HEK293 (cell line): ENCODE measurements at regions not wholly inside any gene's neighbourhood (a gene's known extent, or its start where the extent isn't known, plus 50 kb on each side); places are given as distances from the start of the nearest gene placed in this dataset.

Experiments used
- ELK4 ChIP-seq: IDR thresholded peaks from 2 replicates; pipeline ENCODE4 v1.6.1; 2011; ENCODE audit warnings: mild to moderate bottlenecking, low read depth, low read length, borderline replicate concordance
- KLF16 ChIP-seq: fragments of 450-650 bp; formaldehyde crosslinking; IDR thresholded peaks from 2 replicates; pipeline ENCODE4 v1.5.1; 2017; ENCODE audit warnings: missing biosample characterization, missing genetic modification characterization
- SP7 ChIP-seq: fragments of 450-650 bp; formaldehyde crosslinking; IDR thresholded peaks from 2 replicates; pipeline ENCODE4 v1.5.1; 2016; ENCODE audit warnings: missing biosample characterization, missing genetic modification characterization
- YY1 ChIP-seq: fragments of 450-650 bp; formaldehyde crosslinking; IDR thresholded peaks from 2 replicates; pipeline ENCODE4 v1.5.1; 2018; ENCODE audit warnings: missing biosample characterization, missing genetic modification characterization
- ZBTB8A ChIP-seq: fragments of 450-650 bp; formaldehyde crosslinking; IDR thresholded peaks from 2 replicates; pipeline ENCODE4 v1.5.1; 2016; ENCODE audit warnings: missing biosample characterization, missing genetic modification characterization
- ZNF138 ChIP-seq: fragments of 450-650 bp; formaldehyde crosslinking; IDR thresholded peaks from 2 replicates; pipeline ENCODE4 v1.5.1; 2016; ENCODE audit warnings: missing biosample characterization, missing genetic modification characterization, borderline replicate concordance
- ZNF214 ChIP-seq: fragments of 450-650 bp; formaldehyde crosslinking; IDR thresholded peaks from 2 replicates; pipeline ENCODE4 v1.5.1; 2017; ENCODE audit warnings: missing biosample characterization, mild to moderate bottlenecking, missing genetic modification characterization, borderline replicate concordance
- ZNF26 ChIP-seq: fragments of 450-650 bp; formaldehyde crosslinking; IDR thresholded peaks from 2 replicates; pipeline ENCODE4 v1.5.1; 2016; ENCODE audit warnings: missing biosample characterization, missing genetic modification characterization
- TF ChIP-seq, protein P1 (sequence below): fragments of 450-650 bp; formaldehyde crosslinking; IDR thresholded peaks from 2 replicates; pipeline ENCODE4 v1.5.1; 2016; ENCODE audit warnings: missing biosample characterization, missing genetic modification characterization
- TF ChIP-seq, protein P2 (sequence below): fragments of 450-650 bp; IDR thresholded peaks from 2 replicates; pipeline ENCODE4 v1.5.1; 2018; ENCODE audit warnings: missing biosample characterization, mild to moderate bottlenecking, missing genetic modification characterization
- TF ChIP-seq, protein P3 (sequence below): fragments of 450-650 bp; formaldehyde crosslinking; IDR thresholded peaks from 2 replicates; pipeline ENCODE4 v1.5.1; 2016; ENCODE audit warnings: missing biosample characterization, missing genetic modification characterization
- TF ChIP-seq, protein P4 (sequence below): fragments of 450-650 bp; formaldehyde crosslinking; IDR thresholded peaks from 2 replicates; pipeline ENCODE4 v1.5.1; 2016; ENCODE audit warnings: missing biosample characterization, missing genetic modification characterization

GRCh38 chr21:28642891-28643290, 349.8 kb downstream of the LTN1 start:
- no peak for TF ChIP-seq ZNF26 (tag by site-specific recombination)
- TF ChIP-seq, protein P1, sequence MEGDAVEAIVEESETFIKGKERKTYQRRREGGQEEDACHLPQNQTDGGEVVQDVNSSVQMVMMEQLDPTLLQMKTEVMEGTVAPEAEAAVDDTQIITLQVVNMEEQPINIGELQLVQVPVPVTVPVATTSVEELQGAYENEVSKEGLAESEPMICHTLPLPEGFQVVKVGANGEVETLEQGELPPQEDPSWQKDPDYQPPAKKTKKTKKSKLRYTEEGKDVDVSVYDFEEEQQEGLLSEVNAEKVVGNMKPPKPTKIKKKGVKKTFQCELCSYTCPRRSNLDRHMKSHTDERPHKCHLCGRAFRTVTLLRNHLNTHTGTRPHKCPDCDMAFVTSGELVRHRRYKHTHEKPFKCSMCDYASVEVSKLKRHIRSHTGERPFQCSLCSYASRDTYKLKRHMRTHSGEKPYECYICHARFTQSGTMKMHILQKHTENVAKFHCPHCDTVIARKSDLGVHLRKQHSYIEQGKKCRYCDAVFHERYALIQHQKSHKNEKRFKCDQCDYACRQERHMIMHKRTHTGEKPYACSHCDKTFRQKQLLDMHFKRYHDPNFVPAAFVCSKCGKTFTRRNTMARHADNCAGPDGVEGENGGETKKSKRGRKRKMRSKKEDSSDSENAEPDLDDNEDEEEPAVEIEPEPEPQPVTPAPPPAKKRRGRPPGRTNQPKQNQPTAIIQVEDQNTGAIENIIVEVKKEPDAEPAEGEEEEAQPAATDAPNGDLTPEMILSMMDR = no peak
- TF ChIP-seq, protein P2, sequence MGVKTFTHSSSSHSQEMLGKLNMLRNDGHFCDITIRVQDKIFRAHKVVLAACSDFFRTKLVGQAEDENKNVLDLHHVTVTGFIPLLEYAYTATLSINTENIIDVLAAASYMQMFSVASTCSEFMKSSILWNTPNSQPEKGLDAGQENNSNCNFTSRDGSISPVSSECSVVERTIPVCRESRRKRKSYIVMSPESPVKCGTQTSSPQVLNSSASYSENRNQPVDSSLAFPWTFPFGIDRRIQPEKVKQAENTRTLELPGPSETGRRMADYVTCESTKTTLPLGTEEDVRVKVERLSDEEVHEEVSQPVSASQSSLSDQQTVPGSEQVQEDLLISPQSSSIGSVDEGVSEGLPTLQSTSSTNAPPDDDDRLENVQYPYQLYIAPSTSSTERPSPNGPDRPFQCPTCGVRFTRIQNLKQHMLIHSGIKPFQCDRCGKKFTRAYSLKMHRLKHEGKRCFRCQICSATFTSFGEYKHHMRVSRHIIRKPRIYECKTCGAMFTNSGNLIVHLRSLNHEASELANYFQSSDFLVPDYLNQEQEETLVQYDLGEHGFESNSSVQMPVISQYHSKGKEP = no peak
- TF ChIP-seq YY1 (tag by site-specific recombination) = no peak
- TF ChIP-seq ZNF138 (tag by site-specific recombination) = no peak
- no peak for TF ChIP-seq ZBTB8A (tag by site-specific recombination)
- TF ChIP-seq, protein P3, sequence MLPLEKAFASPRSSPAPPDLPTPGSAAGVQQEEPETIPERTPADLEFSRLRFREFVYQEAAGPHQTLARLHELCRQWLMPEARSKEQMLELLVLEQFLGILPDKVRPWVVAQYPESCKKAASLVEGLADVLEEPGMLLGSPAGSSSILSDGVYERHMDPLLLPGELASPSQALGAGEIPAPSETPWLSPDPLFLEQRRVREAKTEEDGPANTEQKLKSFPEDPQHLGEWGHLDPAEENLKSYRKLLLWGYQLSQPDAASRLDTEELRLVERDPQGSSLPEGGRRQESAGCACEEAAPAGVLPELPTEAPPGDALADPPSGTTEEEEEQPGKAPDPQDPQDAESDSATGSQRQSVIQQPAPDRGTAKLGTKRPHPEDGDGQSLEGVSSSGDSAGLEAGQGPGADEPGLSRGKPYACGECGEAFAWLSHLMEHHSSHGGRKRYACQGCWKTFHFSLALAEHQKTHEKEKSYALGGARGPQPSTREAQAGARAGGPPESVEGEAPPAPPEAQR (tag by site-specific recombination) = no peak
- TF ChIP-seq ELK4 = no peak
- TF ChIP-seq, protein P4, sequence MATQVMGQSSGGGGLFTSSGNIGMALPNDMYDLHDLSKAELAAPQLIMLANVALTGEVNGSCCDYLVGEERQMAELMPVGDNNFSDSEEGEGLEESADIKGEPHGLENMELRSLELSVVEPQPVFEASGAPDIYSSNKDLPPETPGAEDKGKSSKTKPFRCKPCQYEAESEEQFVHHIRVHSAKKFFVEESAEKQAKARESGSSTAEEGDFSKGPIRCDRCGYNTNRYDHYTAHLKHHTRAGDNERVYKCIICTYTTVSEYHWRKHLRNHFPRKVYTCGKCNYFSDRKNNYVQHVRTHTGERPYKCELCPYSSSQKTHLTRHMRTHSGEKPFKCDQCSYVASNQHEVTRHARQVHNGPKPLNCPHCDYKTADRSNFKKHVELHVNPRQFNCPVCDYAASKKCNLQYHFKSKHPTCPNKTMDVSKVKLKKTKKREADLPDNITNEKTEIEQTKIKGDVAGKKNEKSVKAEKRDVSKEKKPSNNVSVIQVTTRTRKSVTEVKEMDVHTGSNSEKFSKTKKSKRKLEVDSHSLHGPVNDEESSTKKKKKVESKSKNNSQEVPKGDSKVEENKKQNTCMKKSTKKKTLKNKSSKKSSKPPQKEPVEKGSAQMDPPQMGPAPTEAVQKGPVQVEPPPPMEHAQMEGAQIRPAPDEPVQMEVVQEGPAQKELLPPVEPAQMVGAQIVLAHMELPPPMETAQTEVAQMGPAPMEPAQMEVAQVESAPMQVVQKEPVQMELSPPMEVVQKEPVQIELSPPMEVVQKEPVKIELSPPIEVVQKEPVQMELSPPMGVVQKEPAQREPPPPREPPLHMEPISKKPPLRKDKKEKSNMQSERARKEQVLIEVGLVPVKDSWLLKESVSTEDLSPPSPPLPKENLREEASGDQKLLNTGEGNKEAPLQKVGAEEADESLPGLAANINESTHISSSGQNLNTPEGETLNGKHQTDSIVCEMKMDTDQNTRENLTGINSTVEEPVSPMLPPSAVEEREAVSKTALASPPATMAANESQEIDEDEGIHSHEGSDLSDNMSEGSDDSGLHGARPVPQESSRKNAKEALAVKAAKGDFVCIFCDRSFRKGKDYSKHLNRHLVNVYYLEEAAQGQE (tag by site-specific recombination) = no peak
- TF ChIP-seq ZNF214 (tag by site-specific recombination) = no peak
- TF ChIP-seq SP7 (tag by site-specific recombination) = no peak
- TF ChIP-seq KLF16 (tag by site-specific recombination) = no peak
